Body of pancreas (tissue), 4 donors: ENCODE measurements at regions not wholly inside any gene's neighbourhood (a gene's known extent, or its start where the extent isn't known, plus 50 kb on each side); places are given as distances from the start of the nearest gene placed in this dataset.
"Not testable (repeated sequence)": the region's sequence is repeated elsewhere in the genome, so short reads cannot be mapped to it uniquely, and the experiment has no call there.

Experiments used
- ATAC-seq: fragments of 150-250 bp; one replicate; pipeline ENCODE4 v1.9.1; 2016
- DNase-seq, 4 donors: peaks; one replicate each; pipeline ENCODE4 v3.0.0-alpha.2; 2019
- H3K27ac ChIP-seq, 4 donors: fragments of 200-600 bp; sonication (generic); 1 replicate in 3 of 4; 2 replicates in 1 of 4; pipeline versions ENCODE4 v1.5.1 to v1.6.1; 2016 to 2019; ENCODE audit warnings: mild to moderate bottlenecking in 1 of 4, mixed read lengths in 1 of 4, moderate library complexity in 1 of 4
- H3K27me3 ChIP-seq, 2 donors: fragments of 200-600 bp; sonication (generic); one replicate each; pipeline ENCODE4 v1.6.0; 2016; ENCODE audit warnings: mild to moderate bottlenecking in 1 of 2
- H3K36me3 ChIP-seq, 2 donors: fragments of 200-600 bp; sonication (generic); replicated peaks in 1 of 2; 2 replicates each; pipeline ENCODE4 v1.5.1; 2016; ENCODE audit warnings: low read depth in 2 of 2; ENCODE audit not compliant: insufficient read depth in 1 of 2
- H3K4me1 ChIP-seq: fragments of 200-600 bp; sonication (generic); one replicate; pipeline ENCODE4 v1.6.0; 2016
- H3K4me3 ChIP-seq, 2 donors: fragments of 200-600 bp; sonication (generic); 1 replicate in 1 of 2; 2 replicates in 1 of 2; pipeline ENCODE4 v1.5.1; 2016 to 2019
- H3K9me3 ChIP-seq, 3 donors: fragments of 200-600 bp; sonication (generic); 1 replicate in 2 of 3; 2 replicates in 1 of 3; pipeline ENCODE4 v1.5.1; 2016
- POLR2A ChIP-seq, 3 donors: fragments of 450-650 bp; IDR thresholded peaks; one replicate each; pipeline ENCODE4 v1.6.1; 2016; ENCODE audit warnings: antibody characterized with exemption in 3 of 3, mild to moderate bottlenecking in 2 of 3
- WGBS, 2 donors: methylation state at CpG; one replicate each; pipeline ENCODE4 v1.1.5; 2017; 5-methylcytosine and 5-hydroxymethylcytosine counted together
- intact Hi-C: fragments of 100-400 bp; cut with DNase I; formaldehyde crosslinking; loops from one replicate; pipeline ENCODE4 v1.15.1; 2023
- TF ChIP-seq, protein P1 (sequence below), 7 experiments: fragments of 450-650 bp in 4 of 7; fragments of 200-600 bp in 3 of 7; sonication (generic) in 3 of 7; IDR thresholded peaks; one replicate each; pipeline ENCODE4 v1.5.1; 2016 to 2019; ENCODE audit warnings: antibody characterized with exemption in 7 of 7

DNA sequence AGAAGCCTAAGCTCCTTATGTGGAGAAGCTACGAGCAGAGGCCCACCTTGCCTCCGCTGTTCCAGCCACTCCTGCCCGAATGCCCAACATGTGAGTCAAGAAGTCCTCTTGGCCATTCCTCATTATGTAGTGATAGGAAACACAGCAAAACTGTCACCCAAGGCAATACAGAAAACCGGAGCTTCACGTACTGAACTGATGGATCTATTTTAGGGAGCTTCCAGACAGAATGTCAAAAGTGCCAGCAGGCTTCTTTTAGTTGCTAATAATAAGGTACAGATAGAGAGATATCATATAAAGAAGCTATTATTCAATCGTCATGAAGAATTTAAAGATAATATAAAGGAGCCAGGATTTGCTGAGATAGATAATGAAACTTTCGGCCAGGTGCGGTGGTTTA is 91.6 kb upstream of the SYT10 start:
- ATAC-seq (no peak), DNase-seq (no peak)
- H3K27ac ChIP-seq: no peak overlapping the region
- no peak for TF ChIP-seq POLR2A (IDR thresholded peaks at IDR 0.05)
- TF ChIP-seq, protein P1, sequence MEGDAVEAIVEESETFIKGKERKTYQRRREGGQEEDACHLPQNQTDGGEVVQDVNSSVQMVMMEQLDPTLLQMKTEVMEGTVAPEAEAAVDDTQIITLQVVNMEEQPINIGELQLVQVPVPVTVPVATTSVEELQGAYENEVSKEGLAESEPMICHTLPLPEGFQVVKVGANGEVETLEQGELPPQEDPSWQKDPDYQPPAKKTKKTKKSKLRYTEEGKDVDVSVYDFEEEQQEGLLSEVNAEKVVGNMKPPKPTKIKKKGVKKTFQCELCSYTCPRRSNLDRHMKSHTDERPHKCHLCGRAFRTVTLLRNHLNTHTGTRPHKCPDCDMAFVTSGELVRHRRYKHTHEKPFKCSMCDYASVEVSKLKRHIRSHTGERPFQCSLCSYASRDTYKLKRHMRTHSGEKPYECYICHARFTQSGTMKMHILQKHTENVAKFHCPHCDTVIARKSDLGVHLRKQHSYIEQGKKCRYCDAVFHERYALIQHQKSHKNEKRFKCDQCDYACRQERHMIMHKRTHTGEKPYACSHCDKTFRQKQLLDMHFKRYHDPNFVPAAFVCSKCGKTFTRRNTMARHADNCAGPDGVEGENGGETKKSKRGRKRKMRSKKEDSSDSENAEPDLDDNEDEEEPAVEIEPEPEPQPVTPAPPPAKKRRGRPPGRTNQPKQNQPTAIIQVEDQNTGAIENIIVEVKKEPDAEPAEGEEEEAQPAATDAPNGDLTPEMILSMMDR (IDR thresholded peaks at IDR 0.05): no peak
- no peaks in the 10 kb centered on the region for H3K4me1 ChIP-seq
- H3K27me3 ChIP-seq: no peaks in the 10 kb centered on the region
- H3K36me3 ChIP-seq: no peaks in the 10 kb centered on the region
- intact Hi-C loops: no loop called here
- no peak overlapping the region for H3K4me3 ChIP-seq
- no peaks in the 10 kb centered on the region for H3K9me3 ChIP-seq
- 66 to 75% methylated on average over 7 to 8 of the region's 8 CpGs for WGBS, 2 donors

DNA sequence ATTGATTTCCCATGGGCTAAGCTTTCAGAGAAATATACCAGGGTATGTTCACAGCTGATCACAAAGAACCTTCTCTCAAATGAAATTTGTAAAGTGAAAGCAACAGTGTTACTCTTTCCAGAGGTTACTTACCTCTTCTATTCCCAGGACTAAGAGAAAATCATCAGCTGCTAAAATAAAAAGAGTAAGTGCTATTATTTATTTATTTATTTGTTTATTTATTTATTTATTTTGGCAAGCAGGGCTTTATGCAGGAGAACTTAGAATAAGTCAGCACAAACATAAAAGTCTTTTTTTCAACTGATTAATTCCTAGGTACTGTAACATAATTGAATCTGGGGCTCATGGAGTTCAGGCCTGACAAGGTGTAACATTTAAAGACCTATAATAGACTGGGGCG is 93.9 kb upstream of the SYT10 start:
- Histone ChIP-seq H3K9me3 (no peaks in the 10 kb centered on the region), H3K4me3 (no peak overlapping the region), H3K27ac (no peak overlapping the region), H3K27me3 (no peaks in the 10 kb centered on the region), H3K4me1 (no peaks in the 10 kb centered on the region), H3K36me3 (no peaks in the 10 kb centered on the region)
- WGBS, 2 donors: 71 to 91% methylated on average over 1 of the region's 1 CpG
- intact Hi-C loops: no loop called here
- no peak for ATAC-seq
- no peak for DNase-seq
- TF ChIP-seq, protein P1 (IDR thresholded peaks at IDR 0.05): no peak
- no peak for TF ChIP-seq POLR2A (IDR thresholded peaks at IDR 0.05)

DNA sequence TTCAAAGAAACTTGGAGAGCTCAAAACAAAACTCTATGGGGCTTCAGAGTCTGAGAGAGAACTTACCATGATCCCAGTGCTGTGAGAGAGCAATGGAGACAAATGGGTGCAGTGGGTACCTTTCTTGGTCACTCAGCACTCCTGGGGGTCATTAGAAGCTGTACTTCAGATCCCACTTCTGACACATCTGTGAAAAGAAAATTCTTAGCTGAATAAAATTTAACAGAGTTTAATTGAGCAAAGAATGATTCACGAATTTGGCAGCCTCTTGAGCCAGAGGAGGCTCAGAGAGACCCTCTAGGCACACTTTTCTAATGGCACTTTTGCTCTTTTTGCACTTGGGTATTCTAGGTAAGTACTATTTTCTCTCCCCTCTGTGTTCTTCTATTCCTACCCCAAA is 96.8 kb upstream of the SYT10 start:
- no peaks in the 10 kb centered on the region for H3K27me3 ChIP-seq
- no peak for TF ChIP-seq POLR2A (IDR thresholded peaks at IDR 0.05)
- TF ChIP-seq, protein P1 (IDR thresholded peaks at IDR 0.05): no peak
- no peak for DNase-seq
- no peaks in the 10 kb centered on the region for H3K4me1 ChIP-seq
- no peak overlapping the region for H3K4me3 ChIP-seq
- intact Hi-C loops: no loop called here
- WGBS, 2 donors: 33 to 40% methylated on average over 1 of the region's 1 CpG
- H3K27ac ChIP-seq: no peak overlapping the region
- no peaks in the 10 kb centered on the region for H3K9me3 ChIP-seq
- H3K36me3 ChIP-seq: no peaks in the 10 kb centered on the region
- ATAC-seq: no peak

DNA sequence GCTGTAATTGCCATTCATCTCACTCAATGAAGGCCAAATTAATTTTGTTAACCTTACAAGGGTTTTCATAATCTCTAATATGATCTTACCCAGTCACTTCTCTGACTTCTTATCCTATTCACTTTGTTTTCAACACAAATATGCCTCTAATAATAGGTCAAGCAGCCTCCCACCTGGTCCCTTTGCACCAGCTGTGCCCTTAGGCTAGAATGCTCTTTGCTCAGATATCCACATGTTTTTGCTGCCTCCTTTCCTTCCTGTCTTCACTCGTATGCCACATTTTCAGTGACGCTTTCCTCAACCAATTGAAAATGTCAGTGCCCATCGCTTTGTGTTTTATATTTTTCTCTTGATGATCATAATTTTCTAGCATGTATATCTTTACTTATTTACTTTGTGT is 106.4 kb upstream of the SYT10 start:
- no peak overlapping the region for H3K27ac ChIP-seq
- no peak overlapping the region for H3K4me3 ChIP-seq
- TF ChIP-seq POLR2A (IDR thresholded peaks at IDR 0.05): no peak
- TF ChIP-seq, protein P1 (IDR thresholded peaks at IDR 0.05): no peak
- DNase-seq (no peak), ATAC-seq (no peak)
- 84% methylated on average over 3 of the region's 3 CpGs for WGBS, 2 donors
- H3K27me3 ChIP-seq: no peaks in the 10 kb centered on the region
- no peaks in the 10 kb centered on the region for H3K36me3 ChIP-seq
- intact Hi-C loops: no loop called here
- no peaks in the 10 kb centered on the region for H3K4me1 ChIP-seq
- no peaks in the 10 kb centered on the region for H3K9me3 ChIP-seq

DNA sequence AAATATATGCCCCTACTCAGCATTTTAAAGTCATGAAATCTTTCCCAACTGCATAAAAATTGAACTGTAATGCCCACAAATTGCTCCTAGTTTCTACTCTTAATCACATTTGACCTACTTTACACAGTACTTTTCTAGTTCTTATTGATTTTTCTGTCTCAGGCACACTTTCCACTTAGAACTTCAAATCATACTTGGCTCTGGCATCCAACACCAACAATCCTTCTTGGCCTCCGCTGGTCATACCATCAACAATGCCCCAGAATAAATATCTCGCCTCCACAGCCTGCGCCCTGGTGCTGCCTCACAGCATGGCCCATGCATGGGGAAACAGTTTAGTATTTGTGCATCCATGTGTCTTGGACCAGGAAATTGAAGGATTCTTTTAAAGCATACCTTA is 107.5 kb upstream of the SYT10 start:
- 25% methylated on average over 3 of the region's 3 CpGs for WGBS, 2 donors
- TF ChIP-seq, protein P1 (IDR thresholded peaks at IDR 0.05): no peak
- TF ChIP-seq POLR2A (IDR thresholded peaks at IDR 0.05): no peak
- H3K27ac ChIP-seq: no peak overlapping the region
- DNase-seq: peak in 1 of 4 donors; percentile 5
- intact Hi-C loops: no loop called here
- no peaks in the 10 kb centered on the region for H3K36me3 ChIP-seq
- no peaks in the 10 kb centered on the region for H3K27me3 ChIP-seq
- no peaks in the 10 kb centered on the region for H3K9me3 ChIP-seq
- no peaks in the 10 kb centered on the region for H3K4me1 ChIP-seq
- no peak overlapping the region for H3K4me3 ChIP-seq
- peak; percentile 45 for ATAC-seq

DNA sequence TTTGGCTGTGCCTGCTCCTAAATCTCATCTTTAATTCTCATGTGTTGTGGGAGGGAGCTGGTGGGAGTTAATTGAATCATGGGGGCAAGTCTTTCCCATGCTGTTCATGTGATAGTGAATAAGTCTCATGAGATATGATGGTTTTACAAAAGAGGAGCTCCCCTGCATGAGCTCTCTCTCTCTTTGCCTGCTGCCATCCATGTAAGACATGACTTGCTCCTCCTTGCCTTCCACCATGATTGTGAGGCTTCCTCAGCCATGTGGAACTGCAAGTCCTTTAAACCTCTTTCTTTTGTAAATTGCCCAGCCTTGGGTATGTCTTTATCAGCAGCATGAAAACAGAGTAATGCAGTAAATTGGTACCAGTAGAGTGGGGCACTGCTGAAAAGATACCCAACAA is 110.6 kb upstream of the SYT10 start:
- ATAC-seq, H3K4me1 ChIP-seq, intact Hi-C loops, H3K27me3 ChIP-seq, H3K9me3 ChIP-seq, H3K27ac ChIP-seq, H3K36me3 ChIP-seq, DNase-seq, H3K4me3 ChIP-seq: not testable (repeated sequence)
